Gastrocnemius medialis (tissue), 4 donors: ENCODE measurements at regions not wholly inside any gene's neighbourhood (a gene's known extent, or its start where the extent isn't known, plus 50 kb on each side); places are given as distances from the start of the nearest gene placed in this dataset.
"Not testable (repeated sequence)": the region's sequence is repeated elsewhere in the genome, so short reads cannot be mapped to it uniquely, and the experiment has no call there.

ENCODE experiments used
- POLR2A ChIP-seq, 2 donors: fragments of 450-650 bp; IDR thresholded peaks; one replicate each; pipeline ENCODE4 v1.6.1; 2017; ENCODE audit warnings: antibody characterized with exemption in 2 of 2, mild to moderate bottlenecking in 2 of 2, moderate library complexity in 2 of 2
- TF ChIP-seq, protein P1 (sequence below), 5 experiments: fragments of 450-650 bp in 3 of 5; fragments of 200-600 bp in 2 of 5; sonication (generic) in 2 of 5; IDR thresholded peaks in 4 of 5; conservative IDR thresholded peaks in 1 of 5; 1 replicate in 4 of 5; 2 replicates in 1 of 5; pipeline ENCODE4 v1.5.1; 2016 to 2019; ENCODE audit warnings: antibody characterized with exemption in 5 of 5, mild to moderate bottlenecking in 3 of 5, moderate library complexity in 3 of 5

DNA sequence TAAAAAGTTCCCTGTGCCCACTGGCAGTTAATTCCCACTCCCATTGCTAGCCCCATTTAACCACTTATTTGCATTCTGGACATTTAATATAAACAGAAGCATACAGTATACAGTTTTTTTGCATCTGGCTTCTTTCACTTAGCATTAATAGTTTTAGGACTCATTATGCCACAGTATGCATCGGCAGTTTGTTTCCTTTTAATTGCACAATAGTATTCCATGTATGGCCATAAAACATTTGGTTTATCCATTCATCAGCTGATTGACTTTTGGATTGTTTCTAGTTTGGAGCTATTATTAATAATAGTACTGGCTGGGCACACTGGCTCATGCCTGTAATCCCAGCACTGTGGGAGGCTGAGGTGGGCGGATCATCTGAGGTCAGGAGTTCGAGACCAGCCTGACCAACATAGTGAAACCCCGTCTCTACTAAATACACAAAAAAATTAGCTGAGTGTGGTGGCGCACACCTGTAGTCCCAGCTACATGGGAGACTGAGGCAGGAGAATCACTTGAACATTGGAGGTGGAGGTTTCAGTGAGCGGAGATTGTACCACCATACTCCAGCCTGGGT, 106.9 kb upstream of the GOLGA6L6 start:
- not testable (repeated sequence) for TF ChIP-seq POLR2A (IDR thresholded peaks at IDR 0.05)
- TF ChIP-seq, protein P1, sequence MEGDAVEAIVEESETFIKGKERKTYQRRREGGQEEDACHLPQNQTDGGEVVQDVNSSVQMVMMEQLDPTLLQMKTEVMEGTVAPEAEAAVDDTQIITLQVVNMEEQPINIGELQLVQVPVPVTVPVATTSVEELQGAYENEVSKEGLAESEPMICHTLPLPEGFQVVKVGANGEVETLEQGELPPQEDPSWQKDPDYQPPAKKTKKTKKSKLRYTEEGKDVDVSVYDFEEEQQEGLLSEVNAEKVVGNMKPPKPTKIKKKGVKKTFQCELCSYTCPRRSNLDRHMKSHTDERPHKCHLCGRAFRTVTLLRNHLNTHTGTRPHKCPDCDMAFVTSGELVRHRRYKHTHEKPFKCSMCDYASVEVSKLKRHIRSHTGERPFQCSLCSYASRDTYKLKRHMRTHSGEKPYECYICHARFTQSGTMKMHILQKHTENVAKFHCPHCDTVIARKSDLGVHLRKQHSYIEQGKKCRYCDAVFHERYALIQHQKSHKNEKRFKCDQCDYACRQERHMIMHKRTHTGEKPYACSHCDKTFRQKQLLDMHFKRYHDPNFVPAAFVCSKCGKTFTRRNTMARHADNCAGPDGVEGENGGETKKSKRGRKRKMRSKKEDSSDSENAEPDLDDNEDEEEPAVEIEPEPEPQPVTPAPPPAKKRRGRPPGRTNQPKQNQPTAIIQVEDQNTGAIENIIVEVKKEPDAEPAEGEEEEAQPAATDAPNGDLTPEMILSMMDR (IDR thresholded peaks at IDR 0.05 in 4 of 5, conservative IDR thresholded peaks at IDR 0.05 in 1 of 5), result not testable (repeated sequence)
